Activated CD8-positive, alpha-beta memory T cell treated with anti-CD3 and anti-CD28 coated beads for 4 hours (primary cell): ENCODE measurements at regions not wholly inside any gene's neighbourhood (a gene's known extent, or its start where the extent isn't known, plus 50 kb on each side); places are given as distances from the start of the nearest gene placed in this dataset.

Experiments used
- DNase-seq, 2 donors: peaks; one replicate each; pipeline ENCODE4 v3.0.0-alpha.2; 2020; ENCODE audit warnings: low read depth in 2 of 2

GRCh38 chr6:170135821-170136471 lies 154.9 kb downstream of the DLL1 start:
- no peak for DNase-seq

GRCh38 chr6:170135461-170135820 lies 155.4 kb downstream of the DLL1 start:
- DNase-seq: no peak

- DNase-seq: no peak
These were observed 156.1 kb downstream of the DLL1 start for GRCh38 chr6:170134471-170135440.

- no peak for DNase-seq
These were observed 156.8 kb downstream of the DLL1 start for GRCh38 chr6:170134031-170134470.

- DNase-seq: no peak
These were observed 158.3 kb downstream of the DLL1 start for GRCh38 chr6:170132561-170132991.

- no peak for DNase-seq
These were observed 158.8 kb downstream of the DLL1 start for GRCh38 chr6:170132011-170132521.

- no peak for DNase-seq
These were observed 159.5 kb downstream of the DLL1 start for GRCh38 chr6:170131351-170131750.

GRCh38 chr6:170130771-170131241 lies 160.1 kb downstream of the DLL1 start:
- no peak for DNase-seq

- DNase-seq: no peak
These were observed 160.7 kb downstream of the DLL1 start for GRCh38 chr6:170130201-170130621.

GRCh38 chr6:170129691-170130171 lies 161.1 kb downstream of the DLL1 start:
- DNase-seq: no peak

GRCh38 chr6:170128811-170129681 lies 161.8 kb downstream of the DLL1 start:
- no peak for DNase-seq

GRCh38 chr6:170128346-170128745 lies 162.5 kb downstream of the DLL1 start:
- DNase-seq: no peak

GRCh38 chr6:170127151-170127550 lies 163.7 kb downstream of the DLL1 start:
- no peak for DNase-seq

- no peak for DNase-seq
These were observed 165.2 kb downstream of the DLL1 start for GRCh38 chr6:170125456-170126300.

- DNase-seq: no peak
These were observed 166.0 kb downstream of the DLL1 start for GRCh38 chr6:170124836-170125235.

GRCh38 chr6:170124150-170124549 lies 166.7 kb downstream of the DLL1 start:
- DNase-seq: no peak

- no peak for DNase-seq
These were observed 168.2 kb downstream of the DLL1 start for GRCh38 chr6:170122651-170123050.

GRCh38 chr6:170117111-170117972 lies 173.5 kb downstream of the DLL1 start:
- no peak for DNase-seq

GRCh38 chr6:170116636-170117035 lies 174.2 kb downstream of the DLL1 start:
- no peak for DNase-seq
